A673 (cell line): ENCODE measurements at regions not wholly inside any gene's neighbourhood (a gene's known extent, or its start where the extent isn't known, plus 50 kb on each side); places are given as distances from the start of the nearest gene placed in this dataset.

Source experiments
- BruUV-seq: library from RNA; stranded (reverse); fragments of 400-500 nt; replicated peaks from 2 replicates; lab custom pipeline; 2021; lab: Mats Ljungman, UMichigan
- CTCF ChIA-PET: fragments of 300-600 bp; sonication (Branson Sonifier 250); formaldehyde crosslinking; loops from one replicate; lab custom pipeline; 2022; ENCODE audit warnings: antibody characterized with exemption; lab: Charles Lee
- POLR2A ChIA-PET: fragments of 300-600 bp; sonication (Branson Sonifier 250); formaldehyde crosslinking; loops from one replicate; lab custom pipeline; 2022; ENCODE audit warnings: antibody characterized with exemption; ENCODE audit not compliant: low non-redundant PET; lab: Charles Lee
- DNase-seq: peaks from one replicate; pipeline ENCODE4 v3.0.0-alpha.2; 2015; ENCODE audit warnings: low spot score
- H3K27ac ChIP-seq: fragments of 200-600 bp; sonication (generic); 2 replicates; pipeline ENCODE4 v1.5.1; 2016; ENCODE audit warnings: mixed run types, low read depth, mild to moderate bottlenecking, mixed read lengths, antibody characterized with exemption, low read length; ENCODE audit not compliant: poor library complexity, severe bottlenecking
- H3K27me3 ChIP-seq: fragments of 200-600 bp; sonication (generic); replicated peaks from 2 replicates; pipeline ENCODE4 v1.6.1; 2017; ENCODE audit warnings: mixed run types, low read depth, mild to moderate bottlenecking, mixed read lengths, antibody characterized with exemption, low read length; ENCODE audit not compliant: insufficient read depth, poor library complexity
- H3K36me3 ChIP-seq: fragments of 200-600 bp; sonication (generic); 2 replicates; pipeline ENCODE4 v1.6.1; 2016; ENCODE audit warnings: mixed run types, mild to moderate bottlenecking, mixed read lengths, antibody characterized with exemption, low read length; ENCODE audit not compliant: insufficient read depth, poor library complexity, severe bottlenecking
- H3K4me1 ChIP-seq: fragments of 200-600 bp; sonication (generic); 2 replicates; pipeline ENCODE4 v1.6.1; 2017; ENCODE audit warnings: mixed run types, mild to moderate bottlenecking, mixed read lengths, antibody characterized with exemption, low read length; ENCODE audit not compliant: insufficient read depth, poor library complexity, severe bottlenecking
- H3K4me3 ChIP-seq: fragments of 200-600 bp; sonication (generic); 2 replicates; pipeline ENCODE4 v1.5.1; 2016; ENCODE audit warnings: low read depth, mixed run types, mild to moderate bottlenecking, mixed read lengths, low read length; ENCODE audit not compliant: poor library complexity, severe bottlenecking
- H3K9me3 ChIP-seq: fragments of 200-600 bp; sonication (generic); 2 replicates; pipeline ENCODE4 v1.6.1; 2016; ENCODE audit warnings: mixed run types, low read depth, mild to moderate bottlenecking, mixed read lengths, antibody characterized with exemption, low read length; ENCODE audit not compliant: poor library complexity, severe bottlenecking
- EZH2 ChIP-seq: fragments of 200-600 bp; sonication (generic); IDR thresholded peaks from 2 replicates; pipeline ENCODE4 v1.6.1; 2017; ENCODE audit warnings: borderline replicate concordance, low read depth, mild to moderate bottlenecking, mixed read lengths, antibody characterized with exemption, low read length; ENCODE audit not compliant: poor library complexity, severe bottlenecking
- intact Hi-C: fragments of 100-400 bp; cut with micrococcal nuclease; formaldehyde crosslinking; loops from one replicate; pipeline ENCODE4 v1.10.0; 2022; ENCODE audit not compliant: unreplicated experiment
- TF ChIP-seq, protein P1 (sequence below): fragments of 300-800, 200-600 bp; sonication (generic); conservative IDR thresholded peaks from 2 replicates; pipeline ENCODE4 v1.5.1; 2017; ENCODE audit warnings: low read depth, mild to moderate bottlenecking, antibody characterized with exemption, low read length, moderate library complexity, mixed read lengths

DNA sequence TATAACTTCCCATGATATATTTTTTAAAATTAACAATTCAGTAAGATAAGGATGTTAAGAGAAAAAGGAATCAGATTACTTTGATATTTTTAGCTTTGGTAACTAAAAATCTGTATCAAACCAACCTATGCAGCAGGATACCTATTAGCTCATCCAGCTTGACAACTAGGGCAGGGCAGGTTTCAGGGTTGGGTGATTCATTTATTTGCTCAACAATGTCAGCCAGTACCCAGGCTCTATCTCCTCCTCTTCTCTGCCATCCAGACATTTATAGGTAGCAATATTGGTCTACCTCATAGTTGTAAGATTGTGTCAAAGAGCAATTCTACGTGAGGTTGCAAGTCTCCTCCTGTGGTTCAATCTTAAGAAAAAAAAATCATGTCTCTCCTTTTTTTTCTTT is 421.9 kb downstream of the ANKRD50 start:
- POLR2A ChIA-PET = no interaction called here
- Histone ChIP-seq H3K27me3 (no peaks in the 10 kb centered on the region), H3K9me3 (peaks cover under 1% of the 10 kb centered on the region), H3K27ac (no peak overlapping the region), H3K4me3 (no peak overlapping the region), H3K36me3 (no peaks in the 10 kb centered on the region), H3K4me1 (no peaks in the 10 kb centered on the region)
- CTCF ChIA-PET = no interaction called here
- intact Hi-C loops = no loop called here
- DNase-seq = no peak
- no peak for TF ChIP-seq EZH2
- TF ChIP-seq, protein P1, sequence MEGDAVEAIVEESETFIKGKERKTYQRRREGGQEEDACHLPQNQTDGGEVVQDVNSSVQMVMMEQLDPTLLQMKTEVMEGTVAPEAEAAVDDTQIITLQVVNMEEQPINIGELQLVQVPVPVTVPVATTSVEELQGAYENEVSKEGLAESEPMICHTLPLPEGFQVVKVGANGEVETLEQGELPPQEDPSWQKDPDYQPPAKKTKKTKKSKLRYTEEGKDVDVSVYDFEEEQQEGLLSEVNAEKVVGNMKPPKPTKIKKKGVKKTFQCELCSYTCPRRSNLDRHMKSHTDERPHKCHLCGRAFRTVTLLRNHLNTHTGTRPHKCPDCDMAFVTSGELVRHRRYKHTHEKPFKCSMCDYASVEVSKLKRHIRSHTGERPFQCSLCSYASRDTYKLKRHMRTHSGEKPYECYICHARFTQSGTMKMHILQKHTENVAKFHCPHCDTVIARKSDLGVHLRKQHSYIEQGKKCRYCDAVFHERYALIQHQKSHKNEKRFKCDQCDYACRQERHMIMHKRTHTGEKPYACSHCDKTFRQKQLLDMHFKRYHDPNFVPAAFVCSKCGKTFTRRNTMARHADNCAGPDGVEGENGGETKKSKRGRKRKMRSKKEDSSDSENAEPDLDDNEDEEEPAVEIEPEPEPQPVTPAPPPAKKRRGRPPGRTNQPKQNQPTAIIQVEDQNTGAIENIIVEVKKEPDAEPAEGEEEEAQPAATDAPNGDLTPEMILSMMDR = no peak
- no TSS peak for BruUV-seq

GRCh38 chr4:124295413-124295812 is 417.1 kb downstream of the ANKRD50 start:
- ChIA-PET POLR2A (no interaction called here), CTCF (no interaction called here)
- no peak overlapping the region for H3K4me3 ChIP-seq
- no peaks in the 10 kb centered on the region for H3K27me3 ChIP-seq
- H3K4me1 ChIP-seq = no peaks in the 10 kb centered on the region
- no TSS peak for BruUV-seq
- no peak overlapping the region for H3K27ac ChIP-seq
- no peak for TF ChIP-seq EZH2
- TF ChIP-seq, protein P1 = no peak
- no peaks in the 10 kb centered on the region for H3K36me3 ChIP-seq
- no peak for DNase-seq
- H3K9me3 ChIP-seq = no peaks in the 10 kb centered on the region
- intact Hi-C loops = no loop called here

- Histone ChIP-seq H3K27ac (no peak overlapping the region), H3K4me1 (no peaks in the 10 kb centered on the region), H3K27me3 (no peaks in the 10 kb centered on the region), H3K9me3 (no peaks in the 10 kb centered on the region), H3K36me3 (no peaks in the 10 kb centered on the region), H3K4me3 (no peak overlapping the region)
- CTCF ChIA-PET = no interaction called here
- TF ChIP-seq, protein P1 = no peak
- TF ChIP-seq EZH2 = no peak
- intact Hi-C loops = no loop called here
- POLR2A ChIA-PET = no interaction called here
- no peak for DNase-seq
- BruUV-seq = no TSS peak
Measured at GRCh38 chr4:124304941-124305340, 407.6 kb downstream of the ANKRD50 start.
